SK-N-SH (cell line): ENCODE measurements at regions not wholly inside any gene's neighbourhood (a gene's known extent, or its start where the extent isn't known, plus 50 kb on each side); places are given as distances from the start of the nearest gene placed in this dataset.
"Not testable (repeated sequence)": the region's sequence is repeated elsewhere in the genome, so short reads cannot be mapped to it uniquely, and the experiment has no call there.

Experiments
- CTCF ChIA-PET: fragments of 300-600, 350-600 bp; formaldehyde crosslinking; extraction: SDS; loops from one replicate; lab custom pipeline; 2021; lab: Yijun Ruan, JAX
- POLR2A ChIA-PET: fragments of 350-600 bp; sonication (Branson Sonifier 250); formaldehyde crosslinking; extraction: SDS; loops from one replicate; lab custom pipeline; 2020; ENCODE audit warnings: antibody characterized with exemption, inconsistent platforms; lab: Yijun Ruan, JAX
- DNase-seq: peaks from one replicate; pipeline ENCODE4 v3.0.0; 2012
- H2AFZ ChIP-seq: fragments of 200-600 bp; sonication (generic); 2 replicates; pipeline ENCODE4 v1.8.1; 2016; ENCODE audit warnings: antibody characterized with exemption, mild to moderate bottlenecking, low read depth
- H3F3A ChIP-seq: fragments of 200-600 bp; sonication (generic); replicated peaks from 2 replicates; pipeline ENCODE3; 2016; ENCODE audit warnings: antibody characterized with exemption, mild to moderate bottlenecking; ENCODE audit not compliant: insufficient read depth
- H3K27ac ChIP-seq, 2 experiments: fragments of 200-500 bp in 1 of 2; fragments of 200-600 bp in 1 of 2; sonication (Bioruptor generic) in 1 of 2; sonication (generic), shearing (Covaris generic) in 1 of 2; 2 replicates each; pipeline versions ENCODE4 v1.5.1 to v1.6.1; 2014 to 2016; ENCODE audit warnings: low read depth in 2 of 2, inconsistent platforms in 1 of 2, low read length in 1 of 2, mild to moderate bottlenecking in 1 of 2, mixed read lengths in 1 of 2
- H3K27me3 ChIP-seq: fragments of 200-600 bp; sonication (generic), shearing (Covaris generic); 2 replicates; pipeline ENCODE4 v1.6.1; 2016; ENCODE audit warnings: mixed run types; ENCODE audit not compliant: insufficient read depth
- H3K36me3 ChIP-seq, 2 experiments: fragments of 200-500 bp in 1 of 2; fragments of 200-600 bp in 1 of 2; sonication (Bioruptor generic) in 1 of 2; sonication (generic) in 1 of 2; replicated peaks in 1 of 2; 2 replicates each; pipeline versions ENCODE3 to v1.5.1; 2014 to 2016; ENCODE audit warnings: low read length in 1 of 2, mild to moderate bottlenecking in 1 of 2; ENCODE audit not compliant: insufficient read depth in 2 of 2, control insufficient read depth in 1 of 2
- H3K4me1 ChIP-seq, 2 experiments: fragments of 200-500 bp in 1 of 2; fragments of 200-600 bp in 1 of 2; sonication (Bioruptor generic) in 1 of 2; sonication (generic), shearing (Covaris generic) in 1 of 2; 2 replicates each; pipeline versions ENCODE4 v1.5.1 to v1.6.1; 2014 to 2016; ENCODE audit warnings: low read depth in 1 of 2, low read length in 1 of 2, mixed run types in 1 of 2; ENCODE audit not compliant: insufficient read depth in 2 of 2, control insufficient read depth in 1 of 2
- H3K4me2 ChIP-seq: fragments of 200-600 bp; sonication (generic), shearing (Covaris generic); 2 replicates; pipeline ENCODE4 v1.6.1; 2017; ENCODE audit warnings: mixed run types
- H3K4me3 ChIP-seq, 2 experiments: fragments of 200-500 bp in 1 of 2; fragments of 200-600 bp in 1 of 2; sonication (Bioruptor generic) in 1 of 2; sonication (generic), shearing (Covaris generic) in 1 of 2; 2 replicates each; pipeline versions ENCODE4 v1.5.1 to v1.8.1; 2014 to 2016; ENCODE audit warnings: low read depth in 2 of 2, inconsistent platforms in 1 of 2, low read length in 1 of 2, mild to moderate bottlenecking in 1 of 2, mixed read lengths in 1 of 2, moderate library complexity in 1 of 2
- H3K79me2 ChIP-seq: fragments of 200-600 bp; sonication (generic); 2 replicates; pipeline ENCODE4 v1.8.1; 2017; ENCODE audit warnings: mild to moderate bottlenecking; ENCODE audit not compliant: insufficient read depth
- H3K9ac ChIP-seq: fragments of 200-600 bp; sonication (generic); 2 replicates; pipeline ENCODE4 v1.6.1; 2017; ENCODE audit warnings: mixed run types
- H3K9me2 ChIP-seq: fragments of 200-600 bp; sonication (generic); 2 replicates; pipeline ENCODE4 v1.6.1; 2017; ENCODE audit warnings: mixed run types
- H3K9me3 ChIP-seq: fragments of 200-600 bp; sonication (generic); 2 replicates; pipeline ENCODE4 v1.6.1; 2017; ENCODE audit warnings: mixed run types, mild to moderate bottlenecking, moderate library complexity
- H4K20me1 ChIP-seq: fragments of 200-600 bp; sonication (generic); 2 replicates; pipeline ENCODE4 v1.6.1; 2017; ENCODE audit warnings: mild to moderate bottlenecking, mixed run types; ENCODE audit not compliant: insufficient read depth
- EZH2phosphoT487 ChIP-seq: fragments of 200-600 bp; sonication (generic); IDR thresholded peaks from 2 replicates; pipeline ENCODE4 v1.6.1; 2017; ENCODE audit warnings: low read depth, mixed run types, mild to moderate bottlenecking, antibody characterized with exemption, moderate library complexity, borderline replicate concordance
- FOXJ3 ChIP-seq: sonication (generic); formaldehyde crosslinking; IDR thresholded peaks from 2 replicates; pipeline ENCODE4 v1.5.1; 2020; ENCODE audit warnings: mild to moderate bottlenecking, missing genetic modification reagents
- GABPA ChIP-seq: IDR thresholded peaks from 2 replicates; pipeline ENCODE4 v1.4.0; 2012; ENCODE audit warnings: low read depth, mild to moderate bottlenecking
- JUND ChIP-seq: IDR thresholded peaks from 2 replicates; pipeline ENCODE4 v1.4.0; 2012
- MEF2A ChIP-seq: IDR thresholded peaks from 2 replicates; pipeline ENCODE4 v1.4.0; 2012; ENCODE audit warnings: low read depth, borderline replicate concordance
- MXI1 ChIP-seq: IDR thresholded peaks from 2 replicates; pipeline ENCODE4 v1.6.1; 2012; ENCODE audit warnings: mild to moderate bottlenecking, low read depth, low read length, improper control_type of control experiment
- NFIC ChIP-seq: IDR thresholded peaks from 2 replicates; pipeline ENCODE4 v1.4.0; 2012; ENCODE audit warnings: borderline replicate concordance
- POLR2AphosphoS5 ChIP-seq: IDR thresholded peaks from 2 replicates; pipeline ENCODE4 v1.6.1; 2012; ENCODE audit warnings: low read depth, low read length
- RXRA ChIP-seq: IDR thresholded peaks from 2 replicates; pipeline ENCODE4 v1.4.0; 2012; ENCODE audit warnings: low read depth, mild to moderate bottlenecking, borderline replicate concordance
- SIN3A ChIP-seq: IDR thresholded peaks from 2 replicates; pipeline ENCODE4 v1.6.1; 2012; ENCODE audit warnings: low read depth, mild to moderate bottlenecking, low read length, moderate library complexity, borderline replicate concordance
- TAF1 ChIP-seq: IDR thresholded peaks from 2 replicates; pipeline ENCODE4 v1.6.1; 2012; ENCODE audit warnings: low read depth, mild to moderate bottlenecking, low read length, moderate library complexity, borderline replicate concordance
- TEAD4 ChIP-seq: IDR thresholded peaks from 2 replicates; pipeline ENCODE4 v1.4.0; 2012; ENCODE audit warnings: mild to moderate bottlenecking, borderline replicate concordance; ENCODE audit not compliant: insufficient read depth
- YY1 ChIP-seq: IDR thresholded peaks from 2 replicates; pipeline ENCODE4 v1.4.0; 2012; ENCODE audit warnings: low read depth, mild to moderate bottlenecking
- WGBS: methylation state at CpG from one replicate; pipeline ENCODE4 v1.1.6; 2017; ENCODE audit warnings: low lambda C conversion rate; 5-methylcytosine and 5-hydroxymethylcytosine counted together
- TF ChIP-seq, protein P1 (sequence below): IDR thresholded peaks from 2 replicates; pipeline ENCODE4; 2012
- TF ChIP-seq, protein P2 (sequence below): IDR thresholded peaks from 2 replicates; pipeline ENCODE4 v1.4.0; 2012; ENCODE audit warnings: low read depth, borderline replicate concordance

DNA sequence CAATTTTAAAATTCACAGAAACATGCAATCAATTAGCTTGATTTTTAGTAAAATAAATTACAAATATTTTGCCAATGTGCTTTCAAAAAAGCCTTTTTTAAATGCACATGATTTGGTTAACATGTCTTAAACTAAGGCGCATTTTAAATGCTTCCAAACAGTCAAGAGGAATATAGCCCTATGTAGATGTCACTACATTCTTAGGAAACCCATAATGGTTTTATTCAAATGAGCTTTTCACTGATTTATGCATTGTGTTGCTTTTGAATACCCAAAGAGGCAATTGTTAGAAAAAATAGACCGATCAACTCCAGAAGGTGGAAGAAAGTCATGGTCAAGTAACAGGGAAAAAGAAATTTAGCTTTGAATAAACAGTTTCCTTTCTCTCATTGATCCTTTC lies 366.9 kb upstream of the PPP2R3A start:
- no peak overlapping the region for H3K4me3 ChIP-seq
- CTCF ChIA-PET: no interaction called here

DNA sequence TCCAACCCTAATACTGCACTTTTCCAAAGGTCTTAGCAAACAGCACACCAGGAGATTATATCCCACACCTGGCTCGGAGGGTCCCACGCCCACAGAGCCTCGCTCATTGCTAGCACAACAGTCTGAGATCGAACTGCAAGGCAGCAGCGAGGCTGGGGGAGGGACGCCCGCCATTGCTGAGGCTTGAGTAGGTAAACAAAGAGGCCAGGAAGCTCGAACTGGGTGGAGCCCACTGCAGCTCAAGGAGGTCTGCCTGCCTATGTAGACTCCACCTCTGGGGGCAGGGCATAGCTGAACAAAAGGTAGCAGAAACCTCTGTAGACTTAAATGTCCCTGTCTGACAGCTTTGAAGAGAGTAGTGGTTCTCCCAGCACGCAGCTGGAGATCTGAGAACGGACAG lies 361.0 kb upstream of the PPP2R3A start:
- H3K9me3 ChIP-seq, H3K27me3 ChIP-seq, H3K9ac ChIP-seq, CTCF ChIA-PET, H4K20me1 ChIP-seq, H3K36me3 ChIP-seq, POLR2A ChIA-PET, H3K4me1 ChIP-seq, H3K27ac ChIP-seq, H3K79me2 ChIP-seq, H3K9me2 ChIP-seq, H2AFZ ChIP-seq, DNase-seq, H3F3A ChIP-seq, H3K4me3 ChIP-seq, H3K4me2 ChIP-seq: not testable (repeated sequence)
- WGBS: 17% methylated on average over 10 of the region's 10 CpGs

More for the DNA sequence above, 366.9 kb upstream of the PPP2R3A start:
- H4K20me1 ChIP-seq: no peaks in the 10 kb centered on the region
- no peaks in the 10 kb centered on the region for H3K36me3 ChIP-seq
- no peak overlapping the region for H2AFZ ChIP-seq
- DNase-seq: no peak
- H3F3A ChIP-seq: no peaks in the 10 kb centered on the region
- no peaks in the 10 kb centered on the region for H3K4me1 ChIP-seq
- H3K27me3 ChIP-seq: no peaks in the 10 kb centered on the region
- H3K9me2 ChIP-seq: no peaks in the 10 kb centered on the region
- no peak overlapping the region for H3K27ac ChIP-seq
- WGBS: 35% methylated on average over 2 of the region's 2 CpGs
- H3K4me2 ChIP-seq: no peak overlapping the region
- no peak for TF ChIP-seq YY1
- TF ChIP-seq GABPA: no peak
- TF ChIP-seq EZH2phosphoT487: no peak
- no peak for TF ChIP-seq MEF2A
- no peak for TF ChIP-seq TAF1
- TF ChIP-seq FOXJ3: no peak
- no peak for TF ChIP-seq POLR2AphosphoS5
- TF ChIP-seq RXRA: no peak
- no peak for TF ChIP-seq SIN3A
- TF ChIP-seq MXI1: no peak
- no peak for TF ChIP-seq NFIC
- TF ChIP-seq, protein P1, sequence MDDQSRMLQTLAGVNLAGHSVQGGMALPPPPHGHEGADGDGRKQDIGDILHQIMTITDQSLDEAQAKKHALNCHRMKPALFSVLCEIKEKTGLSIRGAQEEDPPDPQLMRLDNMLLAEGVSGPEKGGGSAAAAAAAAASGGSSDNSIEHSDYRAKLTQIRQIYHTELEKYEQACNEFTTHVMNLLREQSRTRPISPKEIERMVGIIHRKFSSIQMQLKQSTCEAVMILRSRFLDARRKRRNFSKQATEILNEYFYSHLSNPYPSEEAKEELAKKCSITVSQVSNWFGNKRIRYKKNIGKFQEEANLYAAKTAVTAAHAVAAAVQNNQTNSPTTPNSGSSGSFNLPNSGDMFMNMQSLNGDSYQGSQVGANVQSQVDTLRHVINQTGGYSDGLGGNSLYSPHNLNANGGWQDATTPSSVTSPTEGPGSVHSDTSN: no peak
- TF ChIP-seq, protein P2, sequence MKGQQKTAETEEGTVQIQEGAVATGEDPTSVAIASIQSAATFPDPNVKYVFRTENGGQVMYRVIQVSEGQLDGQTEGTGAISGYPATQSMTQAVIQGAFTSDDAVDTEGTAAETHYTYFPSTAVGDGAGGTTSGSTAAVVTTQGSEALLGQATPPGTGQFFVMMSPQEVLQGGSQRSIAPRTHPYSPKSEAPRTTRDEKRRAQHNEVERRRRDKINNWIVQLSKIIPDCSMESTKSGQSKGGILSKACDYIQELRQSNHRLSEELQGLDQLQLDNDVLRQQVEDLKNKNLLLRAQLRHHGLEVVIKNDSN: no peak
- TF ChIP-seq JUND: no peak
- no peak for TF ChIP-seq TEAD4
- H3K9me3 ChIP-seq: no peaks in the 10 kb centered on the region
- H3K79me2 ChIP-seq: no peaks in the 10 kb centered on the region
- no peak overlapping the region for H3K9ac ChIP-seq
- POLR2A ChIA-PET: no interaction called here
